K562 (cell line): ENCODE measurements at regions not wholly inside any gene's neighbourhood (a gene's known extent, or its start where the extent isn't known, plus 50 kb on each side); places are given as distances from the start of the nearest gene placed in this dataset.

ENCODE experiments used
- ATAC-seq: fragments of 200-7000 bp; cut with Tn5 transposase; 3 replicates; pipeline ENCODE4 v1.9.1; 2020; ENCODE audit warnings: moderate library complexity
- BruUV-seq: library from RNA; stranded (reverse); fragments of 400-500 nt; replicated peaks from 2 replicates; lab custom pipeline; 2021; lab: Mats Ljungman, UMichigan
- CTCF ChIA-PET: fragments of 300-600 bp; formaldehyde crosslinking; extraction: SDS; loops from one replicate; lab custom pipeline; 2021; ENCODE audit warnings: low intra/inter-chr PET ratio; lab: Yijun Ruan, JAX
- POLR2A ChIA-PET: fragments of 300-600, 350-650 bp; sonication (Branson Sonifier 250); formaldehyde crosslinking; extraction: SDS; loops from one replicate; lab custom pipeline; 2021; ENCODE audit warnings: antibody characterized with exemption, inconsistent platforms; lab: Yijun Ruan, JAX
- DNase-seq, 4 experiments: peaks; one replicate each; pipeline versions ENCODE4 v3.0.0 to v3.0.0-alpha.2; 2011 to 2018; ENCODE audit warnings: low spot score in 3 of 4, mixed read lengths in 3 of 4; ENCODE audit errors: extremely low read depth in 1 of 4
- FAIRE-seq: peaks from 2 replicates; lab custom pipeline; 2011; peaks lifted over from hg19 to GRCh38; lab: Jason Lieb, UNC
- H2AFZ ChIP-seq: 2 replicates; pipeline ENCODE4 v1.6.0; 2011; ENCODE audit warnings: low read depth, low read length, control low read depth, inconsistent platforms
- H3K27ac ChIP-seq: fragments of 200-600 bp; 3 replicates; pipeline ENCODE4 v1.8.0; 2011; ENCODE audit warnings: low read depth, mild to moderate bottlenecking, control low read depth, inconsistent platforms, low read length, moderate library complexity, mixed read lengths; ENCODE audit errors: extremely low read depth
- H3K27me3 ChIP-seq, 2 experiments: fragments of 300-600 bp in 1 of 2; 2 replicates in 1 of 2; 3 replicates in 1 of 2; pipeline versions ENCODE4 v1.6.0 to v1.8.0; 2011; ENCODE audit warnings: inconsistent platforms in 2 of 2, low read length in 2 of 2, mild to moderate bottlenecking in 1 of 2, mixed read lengths in 1 of 2, moderate library complexity in 1 of 2; ENCODE audit not compliant: control insufficient read depth in 2 of 2, insufficient read depth in 2 of 2
- H3K36me3 ChIP-seq: fragments of 300-600 bp; 3 replicates; pipeline ENCODE4 v1.8.0; 2011; ENCODE audit warnings: mild to moderate bottlenecking, low read length, inconsistent platforms; ENCODE audit not compliant: control insufficient read depth, insufficient read depth
- H3K4me1 ChIP-seq, 2 experiments: fragments of 200-600 bp in 1 of 2; replicated peaks in 1 of 2; 2 replicates in 1 of 2; 3 replicates in 1 of 2; pipeline versions ENCODE4 v1.5.1 to v1.8.0; 2011; ENCODE audit warnings: inconsistent platforms in 2 of 2, low read length in 2 of 2, mild to moderate bottlenecking in 1 of 2, mixed read lengths in 1 of 2, moderate library complexity in 1 of 2; ENCODE audit not compliant: control insufficient read depth in 2 of 2, insufficient read depth in 2 of 2
- H3K4me2 ChIP-seq: 2 replicates; pipeline ENCODE4 v1.6.1; 2011; ENCODE audit warnings: low read length, control low read depth, inconsistent platforms, mixed read lengths; ENCODE audit not compliant: insufficient read depth
- H3K4me3 ChIP-seq: fragments of 200-600 bp; sonication (generic), shearing (Covaris generic); 2 replicates; pipeline ENCODE4 v1.5.1; 2016; ENCODE audit warnings: control low read depth, inconsistent platforms
- H3K79me2 ChIP-seq: fragments of 200-600 bp; 3 replicates; pipeline ENCODE4 v1.8.0; 2011; ENCODE audit warnings: low read length, inconsistent platforms; ENCODE audit not compliant: control insufficient read depth, insufficient read depth
- H3K9ac ChIP-seq, 2 experiments: 2 replicates each; pipeline versions ENCODE4 v1.6.0 to v1.6.1; 2011; ENCODE audit warnings: low read depth in 2 of 2, low read length in 2 of 2, control low read depth in 1 of 2, inconsistent platforms in 1 of 2, mild to moderate bottlenecking in 1 of 2, mixed read lengths in 1 of 2; ENCODE audit not compliant: insufficient read depth in 1 of 2
- H3K9me1 ChIP-seq: one replicate; pipeline ENCODE4 v1.6.0; 2011; ENCODE audit warnings: inconsistent platforms, mild to moderate bottlenecking, low read length, moderate library complexity; ENCODE audit not compliant: control insufficient read depth, insufficient read depth
- H3K9me3 ChIP-seq: replicated peaks from 2 replicates; pipeline ENCODE4 v1.5.1; 2011; ENCODE audit warnings: low read depth, low read length, inconsistent platforms; ENCODE audit not compliant: control insufficient read depth, insufficient read depth
- H4K20me1 ChIP-seq: replicated peaks from 2 replicates; pipeline ENCODE4 v1.6.1; 2011; ENCODE audit warnings: low read length, inconsistent platforms, mixed read lengths; ENCODE audit not compliant: control insufficient read depth, insufficient read depth
- CCNT2 ChIP-seq: IDR thresholded peaks from 2 replicates; pipeline ENCODE4 v1.6.1; 2011; ENCODE audit warnings: borderline replicate concordance, low read depth, mild to moderate bottlenecking, moderate library complexity, mixed read lengths, low read length; ENCODE audit not compliant: insufficient read length; ENCODE audit errors: extremely low read depth
- HNRNPUL1 ChIP-seq: fragments of 200-400 bp; formaldehyde crosslinking; IDR thresholded peaks from 2 replicates; pipeline ENCODE4 v1.6.1; 2017; ENCODE audit warnings: low read length
- HSF4 ChIP-seq: fragments of 250-450 bp; sonication (Bioruptor Pico); IDR thresholded peaks from 2 replicates; pipeline ENCODE4 v2.1.2; 2022; ENCODE audit warnings: mild to moderate bottlenecking, moderate library complexity, borderline replicate concordance
- KAT8 ChIP-seq: fragments of 450-650 bp; IDR thresholded peaks from 2 replicates; pipeline ENCODE4 v1.6.1; 2016; ENCODE audit warnings: low read depth, mild to moderate bottlenecking
- MAFF ChIP-seq: IDR thresholded peaks from 2 replicates; pipeline ENCODE4 v1.6.1; 2012; ENCODE audit warnings: low read length, improper control_type of control experiment
- MAX ChIP-seq: sonication (generic); formaldehyde crosslinking; IDR thresholded peaks from 2 replicates; pipeline ENCODE4 v1.9.0; 2022; ENCODE audit warnings: mild to moderate bottlenecking, missing genetic modification reagents
- THRAP3 ChIP-seq: fragments of 450-650 bp; IDR thresholded peaks from 2 replicates; pipeline ENCODE4 v1.6.1; 2016; ENCODE audit warnings: mild to moderate bottlenecking, inconsistent platforms, borderline replicate concordance
- ZBTB2 ChIP-seq: fragments of 450-650 bp; IDR thresholded peaks from 2 replicates; pipeline ENCODE4 v1.6.1; 2016; ENCODE audit warnings: antibody characterized with exemption
- ZNF384 ChIP-seq: IDR thresholded peaks from 2 replicates; pipeline ENCODE4 v1.6.1; 2012; ENCODE audit warnings: low read depth, low read length, improper control_type of control experiment
- ZNF707 ChIP-seq: fragments of 250-450 bp; sonication (Bioruptor Pico); conservative IDR thresholded peaks from 2 replicates; pipeline ENCODE4 v1.8.0; 2022; ENCODE audit warnings: inconsistent platforms, mild to moderate bottlenecking, moderate library complexity
- ZNF75A ChIP-seq: fragments of 450-650 bp; formaldehyde crosslinking; IDR thresholded peaks from 2 replicates; pipeline ENCODE4 v1.4.0; 2020; ENCODE audit warnings: mild to moderate bottlenecking
- ZNF830 ChIP-seq: fragments of 250-450 bp; sonication (Bioruptor Pico); IDR thresholded peaks from 2 replicates; pipeline ENCODE4 v1.5.0; 2021; ENCODE audit warnings: mild to moderate bottlenecking
- WGBS: fragments of 100-300 bp; shearing (Covaris generic); methylation state at CpG from one replicate; pipeline ENCODE4 v1.1.6; 2016; ENCODE audit warnings: low coverage, mixed read lengths; ENCODE audit not compliant: insufficient coverage; ENCODE audit errors: missing lambda C conversion rate; 5-methylcytosine and 5-hydroxymethylcytosine counted together
- in situ Hi-C: fragments of 300-500 bp; cut with MboI; formaldehyde crosslinking; loops from 4 replicates; pipeline ENCODE4 v1.15.0; 2018; ENCODE audit warnings: inconsistent platforms, mixed read lengths
- intact Hi-C: fragments of 100-400 bp; cut with micrococcal nuclease; formaldehyde crosslinking; loops from 2 replicates; pipeline ENCODE4 v1.14.2; 2022
- TF ChIP-seq, protein P1 (sequence below): fragments of 450-650 bp; formaldehyde crosslinking; IDR thresholded peaks from 2 replicates; pipeline ENCODE4 v1.4.0; 2022; ENCODE audit warnings: missing genetic modification characterization
- TF ChIP-seq, protein P2 (sequence below): IDR thresholded peaks from 3 replicates; pipeline ENCODE4 v1.6.1; 2011; ENCODE audit warnings: borderline replicate concordance, mild to moderate bottlenecking, moderate library complexity; ENCODE audit not compliant: insufficient read length; ENCODE audit errors: extremely low read depth

DNA sequence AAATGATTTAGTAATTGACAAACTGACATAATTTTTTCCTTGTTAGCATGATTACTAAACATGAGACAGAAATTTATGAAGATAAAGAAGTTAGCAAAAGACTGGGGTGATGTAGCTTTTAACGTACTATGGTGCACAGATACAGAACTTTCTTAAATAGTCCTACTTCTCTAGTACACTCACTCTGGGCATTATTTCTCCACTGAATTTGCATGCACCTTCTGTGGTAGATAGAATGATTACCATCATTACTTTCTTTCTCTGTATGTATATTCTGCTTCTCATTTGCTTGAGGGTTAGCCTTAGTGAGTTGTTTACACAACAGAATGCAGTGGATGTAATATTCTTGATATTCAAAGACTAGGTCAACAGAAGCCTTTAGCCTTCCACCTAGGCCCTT lies 173.1 kb upstream of the EPHA7 start:
- ChIA-PET CTCF (no interaction called here), POLR2A (no interaction called here)
- no peaks in the 10 kb centered on the region for H3K9me1 ChIP-seq
- H4K20me1 ChIP-seq, result no peaks in the 10 kb centered on the region
- ATAC-seq (no peak), DNase-seq (no peak), FAIRE-seq (no peak)
- WGBS, result 8% methylated on average over 1 of the region's 1 CpG
- intact Hi-C loops (no loop called here), in situ Hi-C loops (no loop called here)
- H3K79me2 ChIP-seq, result no peaks in the 10 kb centered on the region
- H3K4me2 ChIP-seq, result no peak overlapping the region
- H3K27ac ChIP-seq, result no peak overlapping the region
- BruUV-seq, result no TSS peak
- H3K9me3 ChIP-seq, result no peaks in the 10 kb centered on the region; the same call in 1 of the 2 replicates
- no peak overlapping the region for H2AFZ ChIP-seq
- no peaks in the 10 kb centered on the region for H3K36me3 ChIP-seq
- no peak for TF ChIP-seq KAT8
- no peak for TF ChIP-seq HNRNPUL1
- TF ChIP-seq ZBTB2, result no peak
- TF ChIP-seq, protein P1, sequence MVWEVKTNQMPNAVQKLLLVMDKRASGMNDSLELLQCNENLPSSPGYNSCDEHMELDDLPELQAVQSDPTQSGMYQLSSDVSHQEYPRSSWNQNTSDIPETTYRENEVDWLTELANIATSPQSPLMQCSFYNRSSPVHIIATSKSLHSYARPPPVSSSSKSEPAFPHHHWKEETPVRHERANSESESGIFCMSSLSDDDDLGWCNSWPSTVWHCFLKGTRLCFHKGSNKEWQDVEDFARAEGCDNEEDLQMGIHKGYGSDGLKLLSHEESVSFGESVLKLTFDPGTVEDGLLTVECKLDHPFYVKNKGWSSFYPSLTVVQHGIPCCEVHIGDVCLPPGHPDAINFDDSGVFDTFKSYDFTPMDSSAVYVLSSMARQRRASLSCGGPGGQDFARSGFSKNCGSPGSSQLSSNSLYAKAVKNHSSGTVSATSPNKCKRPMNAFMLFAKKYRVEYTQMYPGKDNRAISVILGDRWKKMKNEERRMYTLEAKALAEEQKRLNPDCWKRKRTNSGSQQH (CRISPR knock-in tag), result no peak
- TF ChIP-seq ZNF384, result no peak
- no peak for TF ChIP-seq HSF4 (CRISPR knock-in tag)
- TF ChIP-seq ZNF75A, result no peak
- no peak for TF ChIP-seq CCNT2
- no peak for TF ChIP-seq MAFF
- no peak for TF ChIP-seq ZNF707
- TF ChIP-seq MAX (CRISPR knock-in tag), result no peak
- TF ChIP-seq, protein P2, sequence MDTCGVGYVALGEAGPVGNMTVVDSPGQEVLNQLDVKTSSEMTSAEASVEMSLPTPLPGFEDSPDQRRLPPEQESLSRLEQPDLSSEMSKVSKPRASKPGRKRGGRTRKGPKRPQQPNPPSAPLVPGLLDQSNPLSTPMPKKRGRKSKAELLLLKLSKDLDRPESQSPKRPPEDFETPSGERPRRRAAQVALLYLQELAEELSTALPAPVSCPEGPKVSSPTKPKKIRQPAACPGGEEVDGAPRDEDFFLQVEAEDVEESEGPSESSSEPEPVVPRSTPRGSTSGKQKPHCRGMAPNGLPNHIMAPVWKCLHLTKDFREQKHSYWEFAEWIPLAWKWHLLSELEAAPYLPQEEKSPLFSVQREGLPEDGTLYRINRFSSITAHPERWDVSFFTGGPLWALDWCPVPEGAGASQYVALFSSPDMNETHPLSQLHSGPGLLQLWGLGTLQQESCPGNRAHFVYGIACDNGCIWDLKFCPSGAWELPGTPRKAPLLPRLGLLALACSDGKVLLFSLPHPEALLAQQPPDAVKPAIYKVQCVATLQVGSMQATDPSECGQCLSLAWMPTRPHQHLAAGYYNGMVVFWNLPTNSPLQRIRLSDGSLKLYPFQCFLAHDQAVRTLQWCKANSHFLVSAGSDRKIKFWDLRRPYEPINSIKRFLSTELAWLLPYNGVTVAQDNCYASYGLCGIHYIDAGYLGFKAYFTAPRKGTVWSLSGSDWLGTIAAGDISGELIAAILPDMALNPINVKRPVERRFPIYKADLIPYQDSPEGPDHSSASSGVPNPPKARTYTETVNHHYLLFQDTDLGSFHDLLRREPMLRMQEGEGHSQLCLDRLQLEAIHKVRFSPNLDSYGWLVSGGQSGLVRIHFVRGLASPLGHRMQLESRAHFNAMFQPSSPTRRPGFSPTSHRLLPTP, result no peak
- TF ChIP-seq THRAP3, result no peak
- TF ChIP-seq ZNF830 (CRISPR knock-in tag), result no peak
- H3K9ac ChIP-seq, result no peak overlapping the region
- no peak overlapping the region for H3K4me3 ChIP-seq
- no peaks in the 10 kb centered on the region for H3K4me1 ChIP-seq
- H3K27me3 ChIP-seq, result no peaks in the 10 kb centered on the region
